ENCODE measurements at regions not wholly inside any gene's neighbourhood (a gene's known extent, or its start where the extent isn't known, plus 50 kb on each side); places are given as distances from the start of the nearest gene placed in this dataset.

DNA sequence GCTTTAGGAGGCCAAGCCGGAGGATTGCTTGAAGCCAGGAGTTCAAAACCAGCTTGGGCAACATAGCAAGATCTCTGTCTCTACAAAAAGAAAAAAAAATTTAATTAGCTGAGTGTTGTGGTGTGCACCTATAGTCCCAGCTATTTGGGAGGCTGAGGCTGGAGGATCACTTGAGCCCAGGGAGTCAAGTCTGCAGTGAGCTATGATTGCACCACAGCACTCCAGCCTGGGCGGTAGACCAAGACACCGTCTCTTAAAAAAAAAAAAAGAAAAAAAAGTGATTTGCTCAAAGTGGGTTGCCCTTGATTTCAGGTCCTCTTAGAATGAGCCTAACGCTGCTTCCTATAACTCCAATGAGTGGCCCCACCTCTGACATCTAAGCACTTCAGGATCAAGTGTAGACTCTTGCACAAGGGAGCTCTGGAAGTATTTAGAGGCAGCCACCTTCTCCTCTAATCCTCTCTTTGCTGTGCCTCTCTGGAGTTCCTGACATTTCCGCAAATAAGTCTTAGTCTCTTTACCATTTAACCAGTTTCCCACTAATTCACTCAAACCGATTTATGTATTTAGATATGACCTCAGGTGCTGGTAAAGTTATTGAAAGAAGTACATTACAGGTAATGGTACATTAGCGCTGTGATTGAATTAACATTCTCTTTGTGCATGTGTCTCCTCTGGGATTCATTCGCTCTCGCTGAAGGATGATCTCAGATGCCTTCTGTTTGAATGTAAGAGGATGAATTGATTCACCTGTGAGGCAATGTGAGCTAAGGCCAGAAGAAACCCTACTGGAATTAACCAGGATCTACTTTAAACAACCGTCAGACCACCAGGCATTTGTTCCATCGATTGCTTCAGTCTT lies 60.8 kb upstream of the CELF2 start:
- no peak for TF ChIP-seq POLR2A (IDR thresholded peaks at IDR 0.05; ENCODE audit: low read length)
- TF ChIP-seq, protein P1, sequence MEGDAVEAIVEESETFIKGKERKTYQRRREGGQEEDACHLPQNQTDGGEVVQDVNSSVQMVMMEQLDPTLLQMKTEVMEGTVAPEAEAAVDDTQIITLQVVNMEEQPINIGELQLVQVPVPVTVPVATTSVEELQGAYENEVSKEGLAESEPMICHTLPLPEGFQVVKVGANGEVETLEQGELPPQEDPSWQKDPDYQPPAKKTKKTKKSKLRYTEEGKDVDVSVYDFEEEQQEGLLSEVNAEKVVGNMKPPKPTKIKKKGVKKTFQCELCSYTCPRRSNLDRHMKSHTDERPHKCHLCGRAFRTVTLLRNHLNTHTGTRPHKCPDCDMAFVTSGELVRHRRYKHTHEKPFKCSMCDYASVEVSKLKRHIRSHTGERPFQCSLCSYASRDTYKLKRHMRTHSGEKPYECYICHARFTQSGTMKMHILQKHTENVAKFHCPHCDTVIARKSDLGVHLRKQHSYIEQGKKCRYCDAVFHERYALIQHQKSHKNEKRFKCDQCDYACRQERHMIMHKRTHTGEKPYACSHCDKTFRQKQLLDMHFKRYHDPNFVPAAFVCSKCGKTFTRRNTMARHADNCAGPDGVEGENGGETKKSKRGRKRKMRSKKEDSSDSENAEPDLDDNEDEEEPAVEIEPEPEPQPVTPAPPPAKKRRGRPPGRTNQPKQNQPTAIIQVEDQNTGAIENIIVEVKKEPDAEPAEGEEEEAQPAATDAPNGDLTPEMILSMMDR (IDR thresholded peaks at IDR 0.05): no peak
- no peak for TF ChIP-seq CBX8 (IDR thresholded peaks at IDR 0.05)
- no peak for TF ChIP-seq RCOR1 (IDR thresholded peaks at IDR 0.05; ENCODE audit: low read depth, low read length)
- no peak for TF ChIP-seq POLR2AphosphoS2 (conservative IDR thresholded peaks at IDR 0.05; ENCODE audit: low read length)
- TF ChIP-seq CEBPB (IDR thresholded peaks at IDR 0.05): no peak
- TF ChIP-seq RAD21 (conservative IDR thresholded peaks at IDR 0.05 in 1 of 2, IDR thresholded peaks at IDR 0.05 in 1 of 2): no peak
- TF ChIP-seq, protein P2, sequence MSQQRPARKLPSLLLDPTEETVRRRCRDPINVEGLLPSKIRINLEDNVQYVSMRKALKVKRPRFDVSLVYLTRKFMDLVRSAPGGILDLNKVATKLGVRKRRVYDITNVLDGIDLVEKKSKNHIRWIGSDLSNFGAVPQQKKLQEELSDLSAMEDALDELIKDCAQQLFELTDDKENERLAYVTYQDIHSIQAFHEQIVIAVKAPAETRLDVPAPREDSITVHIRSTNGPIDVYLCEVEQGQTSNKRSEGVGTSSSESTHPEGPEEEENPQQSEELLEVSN (IDR thresholded peaks at IDR 0.05; ENCODE audit: borderline replicate concordance, low read depth): no peak
- no peak for TF ChIP-seq SMC3 (IDR thresholded peaks at IDR 0.05)
- no peak for TF ChIP-seq NR3C1 (IDR thresholded peaks at IDR 0.05)
- no peak for TF ChIP-seq JUN (IDR thresholded peaks at IDR 0.05)
- TF ChIP-seq HOXA7 (CRISPR knock-in tag; IDR thresholded peaks at IDR 0.05): no peak
